ENCODE measurements at regions not wholly inside any gene's neighbourhood (a gene's known extent, or its start where the extent isn't known, plus 50 kb on each side); places are given as distances from the start of the nearest gene placed in this dataset.

DNA sequence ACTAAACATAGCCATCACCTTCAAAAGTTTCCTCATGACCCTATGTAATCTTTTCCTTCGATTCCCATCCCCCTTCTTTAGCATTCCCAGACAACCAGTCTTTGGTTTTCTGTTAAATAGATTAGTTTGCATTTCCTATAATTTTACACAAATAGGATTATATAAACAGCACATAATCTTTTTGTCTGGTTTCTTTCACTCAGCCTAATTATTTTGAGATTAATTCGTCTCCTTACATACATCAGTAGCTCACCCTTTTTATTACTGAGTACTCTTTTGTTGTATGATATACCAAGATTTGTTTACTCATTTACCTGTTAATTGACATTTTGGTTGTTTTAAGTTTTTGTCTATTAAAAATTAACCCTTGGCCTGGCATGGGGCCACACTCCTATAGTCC, 354.7 kb upstream of the CHRM2 start:
- TF ChIP-seq, protein P1, sequence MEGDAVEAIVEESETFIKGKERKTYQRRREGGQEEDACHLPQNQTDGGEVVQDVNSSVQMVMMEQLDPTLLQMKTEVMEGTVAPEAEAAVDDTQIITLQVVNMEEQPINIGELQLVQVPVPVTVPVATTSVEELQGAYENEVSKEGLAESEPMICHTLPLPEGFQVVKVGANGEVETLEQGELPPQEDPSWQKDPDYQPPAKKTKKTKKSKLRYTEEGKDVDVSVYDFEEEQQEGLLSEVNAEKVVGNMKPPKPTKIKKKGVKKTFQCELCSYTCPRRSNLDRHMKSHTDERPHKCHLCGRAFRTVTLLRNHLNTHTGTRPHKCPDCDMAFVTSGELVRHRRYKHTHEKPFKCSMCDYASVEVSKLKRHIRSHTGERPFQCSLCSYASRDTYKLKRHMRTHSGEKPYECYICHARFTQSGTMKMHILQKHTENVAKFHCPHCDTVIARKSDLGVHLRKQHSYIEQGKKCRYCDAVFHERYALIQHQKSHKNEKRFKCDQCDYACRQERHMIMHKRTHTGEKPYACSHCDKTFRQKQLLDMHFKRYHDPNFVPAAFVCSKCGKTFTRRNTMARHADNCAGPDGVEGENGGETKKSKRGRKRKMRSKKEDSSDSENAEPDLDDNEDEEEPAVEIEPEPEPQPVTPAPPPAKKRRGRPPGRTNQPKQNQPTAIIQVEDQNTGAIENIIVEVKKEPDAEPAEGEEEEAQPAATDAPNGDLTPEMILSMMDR (IDR thresholded peaks at IDR 0.05), result no peak
- TF ChIP-seq POLR2A (IDR thresholded peaks at IDR 0.05), result no peak
- TF ChIP-seq POLR2AphosphoS5 (IDR thresholded peaks at IDR 0.05), result no peak

All from upper lobe of left lung (tissue), 4 donors.